NCI-H146 treated with DMSO at 0.1 percent for 48 hours (cell line): ENCODE measurements at regions not wholly inside any gene's neighbourhood (a gene's known extent, or its start where the extent isn't known, plus 50 kb on each side); places are given as distances from the start of the nearest gene placed in this dataset.

Experiments used
- DNase-seq: peaks from one replicate; lab custom pipeline; 2025; ENCODE audit not compliant: unreplicated experiment; lab: John Stamatoyannopoulos, UW

DNA sequence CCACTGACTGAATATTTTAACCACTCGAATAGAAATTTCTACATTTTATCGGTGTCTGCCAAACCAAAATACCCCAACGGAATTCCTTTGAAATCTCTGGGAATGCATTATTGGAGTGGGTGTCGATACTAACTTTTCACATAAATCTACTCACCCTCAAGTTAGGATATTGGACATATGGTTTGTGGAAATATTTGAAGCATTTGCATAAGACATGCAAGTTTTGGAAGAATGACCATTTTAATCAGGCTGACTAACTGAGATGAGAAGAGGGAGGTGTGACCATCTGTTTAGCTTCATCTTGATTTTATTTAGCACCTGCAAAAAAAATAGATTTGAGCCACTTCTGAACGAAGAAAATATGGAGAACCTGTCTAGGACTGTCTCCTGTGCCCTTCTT is 61.2 kb downstream of the KLF6 start:
- DNase-seq = no peak

DNA sequence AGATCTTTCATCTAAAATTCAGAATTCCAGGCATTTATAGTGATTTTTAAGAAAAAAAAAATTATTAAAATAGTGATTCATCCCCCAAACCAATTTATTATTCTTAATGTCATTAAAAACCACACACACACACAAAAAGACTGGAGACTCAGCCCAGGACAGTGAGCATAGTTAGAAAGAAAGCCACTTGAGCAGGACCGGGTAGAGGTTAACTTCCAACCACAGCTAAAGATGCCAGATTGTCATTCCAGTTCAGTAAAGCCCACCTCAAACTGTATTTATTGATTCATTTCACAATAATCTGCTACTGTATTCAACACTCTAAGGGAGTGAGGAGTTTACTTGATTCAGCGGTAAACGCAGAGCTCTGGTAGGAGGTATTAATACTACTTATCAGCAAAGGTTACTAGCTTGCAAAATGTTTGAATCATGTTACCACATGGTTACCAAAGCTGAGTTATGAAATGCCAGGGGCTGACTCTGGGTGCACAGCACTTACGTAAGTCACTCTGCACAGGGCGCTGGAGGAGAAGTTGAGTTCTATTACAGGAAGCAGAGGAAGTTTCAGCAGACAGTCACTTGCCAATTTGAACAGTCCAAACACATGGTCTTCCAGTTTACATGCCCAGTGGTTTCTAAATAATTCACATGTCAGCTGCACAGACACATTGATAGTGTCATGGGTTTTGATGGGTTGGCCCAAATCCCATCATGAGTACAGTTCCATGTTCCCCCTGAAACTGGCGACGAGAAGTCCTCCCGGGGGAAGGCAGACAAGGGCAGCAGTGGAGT is 64.6 kb downstream of the KLF6 start:
- no peak for DNase-seq

GRCh38 chr10:3719024-3719843 is 65.8 kb downstream of the KLF6 start:
- DNase-seq = no peak

- DNase-seq = no peak
Measured at GRCh38 chr10:3716093-3716492, 68.9 kb downstream of the KLF6 start.

GRCh38 chr10:3714967-3715366 is 70.0 kb downstream of the KLF6 start:
- no peak for DNase-seq

DNA sequence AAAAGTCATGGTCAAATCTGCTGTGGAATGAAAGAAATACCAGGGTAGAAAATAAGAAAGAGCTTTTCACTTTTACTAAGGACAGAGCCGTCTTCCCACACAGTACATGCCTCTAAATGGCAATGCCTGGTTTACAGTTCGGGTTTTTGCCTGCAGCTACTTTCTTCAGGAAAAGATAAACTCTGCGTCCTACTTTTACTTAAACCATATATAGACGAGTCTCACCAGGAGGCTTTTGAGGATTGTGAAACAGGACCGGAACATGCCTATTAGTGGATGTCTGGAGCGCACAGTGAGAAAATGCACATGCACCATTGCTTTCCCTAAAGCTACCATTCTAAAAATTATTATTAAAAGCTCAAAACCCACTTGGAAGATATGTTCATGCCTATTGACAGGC is 70.5 kb downstream of the KLF6 start:
- DNase-seq = no peak

- no peak for DNase-seq
Measured at GRCh38 chr10:3712707-3713106, 72.3 kb downstream of the KLF6 start.

DNA sequence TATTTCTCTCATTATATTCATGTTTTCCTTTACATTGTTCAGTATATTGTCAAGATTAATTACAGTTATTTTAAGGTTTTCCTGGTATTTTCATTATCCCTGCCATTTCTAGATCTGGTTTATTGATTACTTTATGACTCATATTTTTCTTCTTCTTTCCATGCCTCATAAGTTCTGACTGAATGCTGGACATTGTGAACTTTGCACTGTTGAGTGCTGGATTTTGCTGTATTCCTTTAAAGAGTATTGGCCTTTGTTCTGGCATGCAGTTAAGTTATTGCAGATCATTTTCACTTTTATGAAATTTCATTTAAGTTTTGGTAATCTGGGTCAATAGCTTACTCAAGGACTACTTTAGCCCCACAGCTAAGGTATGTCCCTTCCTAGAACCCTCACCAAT is 73.1 kb downstream of the KLF6 start:
- DNase-seq = no peak

DNA sequence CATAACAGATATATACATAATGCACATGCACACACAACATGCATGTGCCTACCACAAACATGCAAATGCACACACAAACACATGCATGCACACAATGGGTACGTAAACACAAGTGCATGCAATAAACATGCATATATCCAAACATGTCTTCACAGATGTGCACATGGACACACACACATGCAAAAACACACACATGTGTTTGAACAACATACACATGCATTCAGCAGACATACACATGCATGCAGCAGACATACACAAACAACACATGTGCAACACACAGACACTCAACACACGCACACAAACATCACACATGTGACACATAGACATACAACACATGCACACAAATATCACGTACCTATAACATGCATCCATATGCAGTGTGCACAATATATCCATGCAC is 74.2 kb downstream of the KLF6 start:
- no peak for DNase-seq

- no peak for DNase-seq
Measured at GRCh38 chr10:3709456-3710060, 75.5 kb downstream of the KLF6 start.

DNA sequence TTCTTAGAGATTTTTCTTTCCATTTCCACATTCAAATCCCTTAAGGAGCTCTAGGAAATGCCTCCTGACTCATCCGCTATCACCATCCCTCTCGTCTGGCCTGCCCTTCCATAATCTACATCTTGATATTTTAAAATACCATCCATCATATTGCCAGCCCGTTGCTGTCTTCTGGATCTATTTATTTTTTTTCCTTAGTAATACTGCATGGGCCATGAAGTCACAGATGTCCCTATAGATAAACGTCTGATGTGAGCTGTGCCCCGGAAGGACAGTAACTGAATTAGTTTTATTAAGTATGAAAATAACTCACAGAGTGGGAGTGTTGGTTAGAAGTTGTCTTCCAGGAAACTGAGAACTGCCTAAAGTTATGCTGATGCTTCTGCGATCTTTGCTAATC is 76.2 kb downstream of the KLF6 start:
- DNase-seq = no peak

- DNase-seq = no peak
Measured at GRCh38 chr10:3704565-3705325, 80.3 kb downstream of the KLF6 start.

GRCh38 chr10:3702569-3702968 is 82.4 kb downstream of the KLF6 start:
- peak; percentile 76 for DNase-seq

DNA sequence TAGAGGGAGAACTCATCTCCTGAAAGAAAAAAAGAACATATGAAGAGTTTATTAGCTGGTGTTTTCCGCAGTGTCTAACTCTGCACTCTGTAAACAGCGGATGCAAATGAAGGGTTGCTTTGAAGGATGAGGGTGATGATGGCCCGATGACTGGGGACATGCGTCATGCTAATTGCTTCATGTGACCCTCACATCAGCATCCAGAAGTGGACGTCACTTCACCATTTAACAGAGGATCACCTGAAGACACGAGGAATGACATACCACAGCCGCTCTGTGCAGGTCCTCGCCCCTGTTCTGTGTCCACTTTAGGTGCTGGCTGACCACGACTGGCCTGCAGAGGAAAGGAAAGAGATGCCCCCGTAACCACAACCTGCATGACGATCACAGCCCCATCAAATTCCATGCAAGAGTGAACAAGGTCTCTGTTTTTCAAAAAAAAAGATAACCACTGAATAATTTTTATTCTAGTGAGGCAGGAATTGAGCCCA is 82.9 kb downstream of the KLF6 start:
- DNase-seq = peak; percentile 53

DNA sequence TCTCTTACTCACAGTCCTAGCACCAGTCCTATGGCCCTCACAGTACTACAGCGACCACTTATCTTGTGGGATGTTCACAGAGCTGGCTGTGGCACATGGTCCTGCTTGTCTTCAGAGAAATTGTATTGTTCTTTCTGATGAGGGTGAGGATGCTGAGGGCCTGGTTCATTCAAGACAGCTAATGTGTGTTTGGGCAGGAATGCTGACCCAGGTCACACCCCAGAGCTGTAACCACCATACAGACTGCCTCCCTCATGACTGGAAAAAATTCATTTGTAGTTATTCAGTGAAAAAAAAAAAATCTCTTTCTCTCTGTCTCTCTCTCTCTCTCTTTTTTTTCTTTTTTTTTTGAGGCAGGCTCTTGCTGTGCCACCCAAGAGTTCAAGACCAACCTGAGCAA is 83.5 kb downstream of the KLF6 start:
- DNase-seq = no peak

GRCh38 chr10:3700531-3701076 is 84.4 kb downstream of the KLF6 start:
- DNase-seq = no peak

DNA sequence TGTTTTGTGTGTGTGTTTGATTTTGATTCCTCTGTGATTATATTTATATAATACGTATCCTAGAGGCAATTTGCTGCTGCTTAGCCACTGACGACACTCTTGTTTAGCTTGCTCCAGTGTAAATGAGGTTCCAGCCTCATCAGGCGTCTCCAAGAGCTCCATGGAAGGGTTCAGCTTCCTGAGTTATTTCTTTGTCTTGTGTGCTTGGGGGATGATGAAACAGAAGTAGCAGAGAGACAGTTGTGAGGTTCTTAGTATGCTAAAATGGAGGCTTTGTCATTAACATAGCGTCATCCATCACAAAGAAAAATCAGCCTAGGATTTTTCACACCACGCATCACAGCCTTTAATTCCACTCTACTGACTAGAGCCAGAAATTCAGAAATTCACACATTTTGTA is 85.1 kb downstream of the KLF6 start:
- no peak for DNase-seq

- no peak for DNase-seq
Measured at GRCh38 chr10:3698312-3698711, 86.7 kb downstream of the KLF6 start.

DNA sequence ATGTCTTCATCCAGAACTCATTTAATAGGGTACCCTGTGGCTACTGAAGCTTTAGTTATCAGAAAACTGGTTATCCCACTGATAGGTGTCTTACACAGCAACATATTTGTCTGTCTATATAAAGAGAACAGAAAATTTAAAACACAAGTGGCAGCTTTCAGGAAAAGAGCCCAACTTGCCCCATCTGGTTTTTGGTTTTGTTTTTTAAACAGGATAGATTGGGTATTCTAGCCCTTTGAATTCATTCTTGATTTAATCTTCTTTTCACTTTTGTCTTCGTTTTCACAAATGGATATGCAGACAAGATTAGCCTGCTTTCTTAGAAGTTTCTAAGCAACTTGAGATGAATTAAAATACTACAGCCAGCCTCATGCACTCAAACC is 91.3 kb downstream of the KLF6 start:
- DNase-seq = no peak

GRCh38 chr10:3693022-3693697 is 91.8 kb downstream of the KLF6 start:
- no peak for DNase-seq
